Stimulated activated CD4-positive, alpha-beta T cell treated with anti-CD3 and anti-CD28 coated beads, TNF-alpha, amount 100 ng/mL, for 4 hours (primary cell): ENCODE measurements at regions not wholly inside any gene's neighbourhood (a gene's known extent, or its start where the extent isn't known, plus 50 kb on each side); places are given as distances from the start of the nearest gene placed in this dataset.

Experiments
- DNase-seq, 3 experiments: peaks; one replicate each; pipeline ENCODE4 v3.0.0-alpha.2; 2020; ENCODE audit warnings: low read depth in 3 of 3

GRCh38 chr2:185147361-185147760, 549.0 kb downstream of the ZNF804A start:
- no peak for DNase-seq

- DNase-seq, result no peak
These were observed 553.9 kb downstream of the ZNF804A start for GRCh38 chr2:185152186-185152585.

DNA sequence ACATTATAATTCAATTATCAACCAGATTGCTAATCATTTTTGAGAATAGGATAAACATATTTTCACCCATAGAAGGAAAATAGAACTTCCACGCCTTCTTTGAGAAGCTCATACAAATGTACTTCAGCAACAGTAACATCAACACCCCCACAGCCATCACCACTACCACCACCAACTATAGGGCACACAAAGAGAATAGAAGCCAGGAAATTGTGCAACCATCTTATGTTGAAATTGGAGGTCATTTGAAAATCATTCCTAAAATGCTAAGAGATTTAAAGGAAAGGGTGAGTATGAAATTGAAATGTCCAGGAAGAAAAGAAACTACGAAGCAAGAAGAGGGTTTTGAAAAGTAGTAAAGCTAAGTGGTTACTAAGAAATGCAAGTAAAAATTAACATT, 563.4 kb downstream of the ZNF804A start:
- no peak for DNase-seq

DNA sequence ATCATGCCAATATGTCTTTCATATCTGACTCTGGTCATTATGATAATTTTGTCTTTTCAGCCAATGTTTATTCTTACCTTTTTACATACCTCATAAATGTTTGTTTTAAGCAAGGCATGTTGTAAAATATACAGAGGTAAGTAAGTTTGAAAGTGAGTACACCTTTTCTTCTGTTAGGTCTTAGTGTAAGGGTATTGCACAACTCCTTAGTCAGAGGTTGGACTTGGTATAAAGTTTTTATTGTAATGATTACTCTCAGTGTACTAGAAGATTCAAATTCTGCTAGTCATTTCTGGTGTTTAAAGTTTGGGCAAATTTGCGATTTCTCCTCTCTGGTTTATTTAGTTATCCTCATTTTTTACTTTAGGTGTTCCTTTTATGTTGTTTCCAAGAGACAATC, 564.3 kb upstream of the FSIP2 start:
- DNase-seq, result no peak

DNA sequence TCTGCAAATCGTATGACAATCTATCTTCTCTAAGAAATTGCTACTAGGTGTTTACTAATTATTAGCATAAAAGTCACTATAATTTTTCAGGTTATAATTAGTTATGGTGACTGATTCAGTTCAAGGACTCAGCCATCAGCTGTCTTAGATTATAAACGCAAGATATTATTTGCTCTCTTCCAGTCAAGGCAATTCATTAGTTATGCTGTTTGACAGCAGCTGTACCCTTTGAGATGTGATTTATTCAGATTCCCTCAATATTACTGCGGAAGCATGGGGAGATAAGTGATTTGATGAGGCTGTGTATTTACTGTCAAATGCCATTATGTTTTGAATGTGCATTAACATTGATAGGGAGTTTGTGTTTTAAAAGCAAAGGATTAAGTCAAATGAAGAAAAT, 558.9 kb upstream of the FSIP2 start:
- no peak for DNase-seq

DNA sequence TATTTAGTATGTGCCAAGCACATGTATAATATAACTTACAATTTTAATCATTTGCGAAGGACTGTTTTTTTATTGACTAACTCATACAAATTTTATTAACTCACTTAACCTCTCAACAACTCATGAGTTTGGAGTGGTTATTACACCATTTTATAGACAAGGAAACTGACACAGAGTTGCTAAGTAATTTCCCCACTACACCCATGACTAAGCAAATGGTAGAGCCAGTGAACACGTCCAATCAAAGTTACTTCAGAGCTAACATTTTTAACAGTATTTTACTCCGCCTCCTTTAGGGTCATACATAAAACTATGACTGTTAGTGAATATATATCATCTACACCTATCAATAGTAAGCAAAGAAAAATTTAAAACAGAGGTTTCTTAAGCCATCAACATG, 556.7 kb upstream of the FSIP2 start:
- DNase-seq, result no peak

DNA sequence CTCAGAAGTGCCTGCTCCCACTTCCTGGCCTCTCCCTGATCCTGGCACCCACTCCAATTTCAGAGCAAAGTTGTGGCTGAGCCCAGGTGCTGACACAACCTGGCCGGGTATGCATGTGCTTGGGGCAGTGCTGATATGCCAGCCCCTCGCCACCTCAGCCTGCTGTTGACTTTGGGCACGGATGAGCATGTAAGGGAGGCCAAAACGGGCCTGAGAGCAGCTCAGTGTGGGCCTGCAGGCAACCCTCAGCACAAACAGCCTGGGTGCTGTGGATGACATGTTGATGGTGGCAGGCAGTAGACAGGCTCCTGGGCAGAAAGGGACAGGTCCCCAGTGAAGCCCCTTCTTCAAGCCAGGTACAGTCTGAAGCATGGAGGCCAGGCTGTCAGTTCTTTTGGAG, 553.6 kb upstream of the FSIP2 start:
- no peak for DNase-seq

DNA sequence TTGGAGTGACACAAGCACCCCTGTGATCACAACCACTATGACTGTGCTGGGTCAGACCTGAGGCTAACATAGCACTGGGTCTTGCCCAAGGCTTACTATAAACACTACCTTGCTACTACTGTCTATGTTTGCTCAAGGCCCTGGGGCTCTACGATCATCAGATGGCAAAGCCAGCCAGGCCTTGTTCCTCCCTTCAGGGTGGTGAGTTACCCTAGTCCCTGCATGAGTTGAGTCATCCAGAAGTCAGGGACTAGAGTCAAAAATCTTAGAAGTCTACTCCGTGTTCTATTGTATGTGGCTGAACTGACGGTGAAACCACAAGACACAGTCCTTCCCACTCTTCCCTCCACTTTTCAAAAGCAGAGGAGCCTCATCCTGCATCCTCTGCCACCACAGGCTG, 551.2 kb upstream of the FSIP2 start:
- no peak for DNase-seq

DNA sequence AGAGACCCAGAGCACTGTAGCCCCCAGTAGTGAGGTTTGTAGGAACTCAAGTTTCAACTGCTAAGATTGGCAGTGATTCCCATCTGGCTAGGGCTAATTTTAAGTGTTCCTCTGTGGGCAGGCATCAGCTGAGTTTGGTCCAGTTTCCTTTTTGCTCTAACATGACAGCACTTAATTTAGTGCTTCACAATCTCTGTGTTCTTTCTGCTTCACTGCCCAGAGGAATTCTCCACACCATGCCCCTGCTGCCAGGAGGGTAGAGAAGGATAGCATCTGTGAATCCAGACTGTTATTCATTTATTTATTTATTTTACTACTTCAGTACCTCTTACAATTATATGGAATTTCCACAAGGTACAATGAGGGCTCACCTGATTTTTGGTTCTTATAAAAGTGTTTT, 549.9 kb upstream of the FSIP2 start:
- no peak for DNase-seq

DNA sequence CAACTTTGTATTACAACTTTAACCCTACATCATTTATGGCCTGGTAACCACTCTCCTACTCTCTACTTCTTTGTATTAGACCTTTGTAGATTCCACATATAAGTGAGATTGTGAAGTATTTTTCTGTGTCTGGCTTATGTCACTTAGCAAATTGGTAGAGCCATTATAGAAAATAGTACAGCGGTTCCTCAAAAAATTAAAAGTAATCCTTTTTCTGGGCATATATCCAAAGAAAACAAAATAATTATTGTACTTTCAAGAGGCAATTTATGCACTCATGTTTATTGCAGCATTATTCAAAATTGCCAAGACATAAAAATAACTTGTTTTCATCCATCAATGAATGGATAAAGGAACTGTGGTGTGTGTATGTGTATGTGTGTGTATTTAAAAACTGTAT, 537.5 kb upstream of the FSIP2 start:
- no peak for DNase-seq

- DNase-seq, result no peak
These were observed 536.2 kb upstream of the FSIP2 start for GRCh38 chr2:185202381-185202780.

DNA sequence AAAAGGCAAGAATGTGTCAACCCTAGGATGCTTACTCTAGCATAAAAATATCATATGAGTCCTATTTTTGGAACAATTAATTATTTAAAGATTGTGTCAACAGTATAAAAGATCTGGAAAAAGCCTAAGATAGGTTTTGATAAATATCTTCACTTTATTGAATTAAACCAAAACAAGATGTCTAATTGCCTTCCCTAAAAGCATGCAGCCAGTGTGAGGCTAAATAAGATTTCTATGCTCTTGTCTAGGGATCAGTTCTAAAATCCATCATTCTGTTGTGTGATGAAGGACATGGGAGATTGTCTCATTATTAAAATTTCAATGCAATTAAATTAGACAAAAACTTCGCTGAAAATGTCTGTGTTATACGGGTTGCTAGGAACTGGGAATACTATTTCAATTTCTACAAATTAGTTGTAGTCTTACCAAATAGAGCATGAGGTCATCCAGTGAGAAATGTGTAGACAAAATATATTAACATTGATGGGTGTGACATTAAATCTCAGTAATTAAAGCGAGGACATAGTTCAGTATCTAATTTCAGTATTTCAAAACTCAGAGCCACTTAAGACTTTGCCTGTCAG, 535.6 kb upstream of the FSIP2 start:
- DNase-seq, result no peak

DNA sequence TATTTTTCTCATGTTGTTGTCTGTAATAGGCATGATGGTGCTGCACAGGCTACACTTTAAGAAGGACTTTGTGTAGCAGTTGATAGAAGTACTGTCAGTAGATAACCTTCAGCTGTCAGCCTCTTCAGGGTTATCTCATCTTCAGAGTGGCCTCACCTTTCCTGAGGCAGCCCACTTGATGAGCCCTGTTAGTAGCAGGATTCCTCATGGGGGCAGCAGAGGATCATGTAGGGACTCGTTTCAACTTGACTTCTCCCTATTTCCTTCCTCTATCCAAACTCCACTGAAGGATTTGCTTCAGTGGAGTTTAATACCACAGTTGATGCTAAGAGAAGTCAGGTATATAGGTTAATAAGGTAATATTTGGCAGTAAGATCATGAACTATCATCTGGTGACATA, 530.3 kb upstream of the FSIP2 start:
- no peak for DNase-seq

- no peak for DNase-seq
These were observed 523.1 kb upstream of the FSIP2 start for GRCh38 chr2:185215497-185215896.

GRCh38 chr2:185219981-185220380, 518.6 kb upstream of the FSIP2 start:
- DNase-seq, result no peak

DNA sequence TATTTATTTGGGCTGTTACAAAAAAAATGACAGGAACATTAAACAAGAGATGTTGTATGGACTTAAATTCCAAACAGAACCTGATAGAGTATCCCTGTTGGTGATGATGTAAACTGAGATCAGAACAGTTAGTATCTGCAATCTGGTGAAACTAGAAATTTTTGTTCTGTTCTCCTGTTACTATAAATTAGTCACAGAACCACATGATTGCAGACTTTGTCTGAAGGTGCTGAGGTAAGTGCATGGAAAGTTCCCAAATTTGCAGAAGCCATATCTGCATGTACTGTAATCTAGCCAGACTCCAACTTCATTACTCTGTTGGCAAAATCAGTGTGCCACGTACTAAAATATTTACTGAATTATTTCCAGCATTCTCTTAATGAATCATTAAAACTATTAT, 516.3 kb upstream of the FSIP2 start:
- DNase-seq, result no peak

DNA sequence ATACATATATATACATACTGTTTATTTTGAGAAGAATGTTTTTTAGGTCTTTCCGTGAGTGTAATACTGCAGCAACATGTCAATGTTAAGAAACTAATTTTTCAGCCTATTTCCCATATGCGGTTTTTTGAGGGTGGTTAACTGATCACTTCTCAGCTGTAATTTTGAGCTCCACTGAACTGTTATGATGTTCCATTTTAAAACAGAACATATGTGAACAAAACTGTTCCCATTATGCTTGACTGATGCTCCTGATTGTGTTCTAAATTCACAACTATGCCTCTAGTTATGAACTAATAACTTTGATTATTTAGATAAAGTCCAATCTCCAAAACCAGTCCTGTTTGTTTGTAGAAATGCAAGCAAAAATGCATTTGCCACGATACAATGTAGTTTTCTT, 511.2 kb upstream of the FSIP2 start:
- no peak for DNase-seq

- DNase-seq, result no peak
These were observed 499.1 kb upstream of the FSIP2 start for GRCh38 chr2:185239491-185239890.

GRCh38 chr2:185240796-185241195, 497.8 kb upstream of the FSIP2 start:
- DNase-seq, result no peak

- no peak for DNase-seq
These were observed 497.0 kb upstream of the FSIP2 start for GRCh38 chr2:185241556-185241955.

GRCh38 chr2:185242462-185242861, 496.1 kb upstream of the FSIP2 start:
- no peak for DNase-seq

GRCh38 chr2:185245216-185245615, 493.4 kb upstream of the FSIP2 start:
- no peak for DNase-seq

GRCh38 chr2:185245806-185246205, 492.8 kb upstream of the FSIP2 start:
- DNase-seq, result no peak

GRCh38 chr2:185246717-185247116, 491.9 kb upstream of the FSIP2 start:
- DNase-seq, result no peak

DNA sequence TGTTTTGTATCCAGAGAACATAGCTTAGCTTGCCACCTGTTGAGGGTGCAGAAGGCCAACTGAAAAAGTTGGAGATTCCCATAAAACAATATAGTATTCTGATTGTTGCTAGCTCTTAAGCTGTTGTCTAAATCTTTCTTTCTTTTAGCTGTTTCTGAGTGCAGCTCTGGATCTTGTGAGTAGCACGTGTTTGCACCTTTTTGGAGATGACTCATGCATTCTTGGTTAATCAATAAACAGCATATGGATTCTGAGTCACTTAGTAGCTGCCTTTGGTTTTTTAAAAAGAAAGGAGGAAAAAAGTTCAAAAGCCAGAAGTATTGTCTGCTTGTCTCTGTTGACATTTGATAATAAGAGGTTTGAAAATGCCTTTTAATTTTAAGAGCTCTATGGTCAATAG, 483.0 kb upstream of the FSIP2 start:
- DNase-seq, result no peak
